ENCODE measurements at regions not wholly inside any gene's neighbourhood (a gene's known extent, or its start where the extent isn't known, plus 50 kb on each side); places are given as distances from the start of the nearest gene placed in this dataset.

DNA sequence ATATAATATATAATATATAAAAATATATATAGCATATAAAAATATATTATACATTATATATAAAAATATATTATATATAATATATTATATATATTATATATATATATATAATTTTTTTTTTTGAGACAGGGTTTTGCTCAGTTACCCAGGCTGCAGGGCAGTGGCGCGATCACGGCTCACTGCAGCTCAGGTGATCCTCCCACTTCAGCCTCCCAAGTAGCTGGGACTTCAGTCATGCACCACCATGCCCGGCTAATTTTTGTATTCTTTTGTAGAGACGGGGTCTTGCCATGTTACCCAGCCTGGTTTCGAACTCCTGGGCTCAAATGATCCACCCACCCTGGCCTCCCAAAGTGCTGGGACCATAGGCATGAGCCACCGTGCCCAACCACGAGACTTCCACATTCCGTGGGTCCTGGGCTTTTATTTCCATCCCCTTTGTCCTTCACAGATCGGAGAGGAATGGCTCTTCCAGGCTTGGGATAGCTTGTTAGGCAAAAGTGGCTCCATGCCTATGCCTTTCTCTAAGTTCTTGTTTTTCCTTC lies 62.0 kb upstream of the IER5L start:
- Histone ChIP-seq H3K36me3 (ENCODE audit: insufficient read depth) (no peaks in the 10 kb centered on the region), H3K4me1 (ENCODE audit: insufficient read depth) (no peaks in the 10 kb centered on the region), H3K4me3 (ENCODE audit: low read depth, low read length) (no peak overlapping the region), H3K27ac (ENCODE audit: low read depth) (no peak overlapping the region)
- WGBS = 86% methylated on average over 10 of the region's 10 CpGs
- DNase-seq (ENCODE audit: extremely low spot score) = no peak

DNA sequence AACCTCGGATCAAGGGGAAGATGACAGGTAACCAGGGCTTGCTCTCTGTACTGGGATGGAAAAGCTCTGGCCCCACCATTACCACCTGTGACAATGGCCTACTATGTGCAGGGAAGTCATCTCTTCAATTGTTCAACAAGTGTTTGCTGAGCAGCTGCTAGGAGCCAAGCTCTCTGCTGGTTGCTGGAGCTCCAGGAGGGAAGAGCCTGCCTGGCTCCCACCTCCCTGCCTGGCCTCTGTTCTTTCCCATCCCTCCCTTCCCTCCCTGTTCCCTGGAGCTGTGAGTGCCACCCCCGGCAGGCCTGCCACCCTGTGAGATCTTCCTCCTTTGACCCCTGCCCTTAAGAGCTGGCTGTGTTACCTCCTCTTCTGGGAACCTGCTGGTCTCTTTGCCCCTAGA lies 59.7 kb upstream of the IER5L start:
- H3K27ac ChIP-seq (ENCODE audit: low read depth) = no peak overlapping the region
- WGBS = 78% methylated on average over 2 of the region's 2 CpGs
- no peak for DNase-seq (ENCODE audit: extremely low spot score)
- H3K36me3 ChIP-seq (ENCODE audit: insufficient read depth) = no peaks in the 10 kb centered on the region
- no peak overlapping the region for H3K4me3 ChIP-seq (ENCODE audit: low read depth, low read length)
- no peaks in the 10 kb centered on the region for H3K4me1 ChIP-seq (ENCODE audit: insufficient read depth)

- DNase-seq (ENCODE audit: extremely low spot score) = no peak
- Histone ChIP-seq H3K36me3 (ENCODE audit: insufficient read depth) (no peaks in the 10 kb centered on the region), H3K27ac (ENCODE audit: low read depth) (no peak overlapping the region), H3K4me3 (ENCODE audit: low read depth, low read length) (no peak overlapping the region), H3K4me1 (ENCODE audit: insufficient read depth) (no peaks in the 10 kb centered on the region)
- WGBS = 18% methylated on average over 13 of the region's 13 CpGs
These were observed 59.1 kb upstream of the IER5L start for GRCh38 chr9:129237164-129237611.

DNA sequence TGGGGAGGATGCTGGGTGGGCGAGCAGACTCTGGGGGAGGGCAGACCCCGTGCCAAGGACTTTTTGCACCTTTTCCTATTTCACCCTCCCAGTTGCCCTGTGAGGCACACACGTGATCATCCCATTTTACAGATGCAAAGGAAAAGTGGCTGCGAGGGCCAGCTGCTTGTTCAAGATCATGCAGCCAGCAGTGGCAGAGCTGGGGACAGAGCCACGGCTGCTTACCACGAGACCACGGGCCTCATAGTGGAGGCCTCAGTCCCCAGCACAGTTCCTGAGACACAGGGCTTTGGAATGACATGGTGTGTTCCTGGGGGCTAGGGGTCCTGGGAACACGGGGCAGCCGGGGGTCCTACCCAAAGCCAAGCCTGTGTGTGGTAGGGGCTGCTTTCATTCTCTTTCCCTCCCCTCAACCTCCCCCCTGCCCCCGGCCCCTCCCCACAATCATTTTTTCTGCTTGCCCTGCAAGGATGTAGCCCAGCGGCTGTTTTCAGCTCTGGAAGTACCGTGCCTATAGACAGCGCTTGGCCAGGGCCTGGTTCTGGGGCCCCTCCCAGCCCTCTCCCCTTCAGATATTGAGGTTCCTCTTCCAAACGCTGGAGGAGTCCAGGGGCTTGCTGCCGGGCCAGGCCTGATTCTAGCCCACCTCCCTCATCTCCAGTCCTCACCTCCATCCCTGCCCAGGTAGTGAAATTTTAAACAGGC lies 58.5 kb upstream of the IER5L start:
- DNase-seq (ENCODE audit: extremely low spot score) = no peak
- Histone ChIP-seq H3K4me3 (ENCODE audit: low read depth, low read length) (no peak overlapping the region), H3K27ac (ENCODE audit: low read depth) (no peak overlapping the region), H3K36me3 (ENCODE audit: insufficient read depth) (no peaks in the 10 kb centered on the region), H3K4me1 (ENCODE audit: insufficient read depth) (no peaks in the 10 kb centered on the region)
- 64% methylated on average over 15 of the region's 15 CpGs for WGBS

DNA sequence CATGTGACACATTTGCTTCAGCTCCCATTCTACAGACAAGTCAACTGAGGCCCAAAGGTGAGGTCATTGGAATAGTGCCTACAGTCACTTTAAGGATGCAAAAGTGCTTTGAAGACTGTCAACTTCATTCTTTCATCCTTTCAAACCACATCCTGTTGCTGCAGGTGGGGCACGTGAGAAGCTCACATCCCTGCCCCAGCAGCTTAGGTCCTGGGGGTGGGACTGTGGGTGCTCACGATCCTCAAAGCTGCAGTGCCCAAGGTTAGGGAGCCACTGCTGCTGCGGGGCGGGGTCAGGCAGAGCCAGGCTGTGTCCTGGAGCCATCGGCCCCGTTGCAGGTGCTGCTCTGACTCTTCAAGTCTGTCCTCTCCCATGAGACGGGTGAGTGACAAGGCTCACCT lies 57.9 kb upstream of the IER5L start:
- Histone ChIP-seq H3K27ac (ENCODE audit: low read depth) (no peak overlapping the region), H3K36me3 (ENCODE audit: insufficient read depth) (no peaks in the 10 kb centered on the region), H3K4me3 (ENCODE audit: low read depth, low read length) (no peak overlapping the region), H3K4me1 (ENCODE audit: insufficient read depth) (no peaks in the 10 kb centered on the region)
- WGBS = 78% methylated on average over 7 of the region's 7 CpGs
- no peak for DNase-seq (ENCODE audit: extremely low spot score)

DNA sequence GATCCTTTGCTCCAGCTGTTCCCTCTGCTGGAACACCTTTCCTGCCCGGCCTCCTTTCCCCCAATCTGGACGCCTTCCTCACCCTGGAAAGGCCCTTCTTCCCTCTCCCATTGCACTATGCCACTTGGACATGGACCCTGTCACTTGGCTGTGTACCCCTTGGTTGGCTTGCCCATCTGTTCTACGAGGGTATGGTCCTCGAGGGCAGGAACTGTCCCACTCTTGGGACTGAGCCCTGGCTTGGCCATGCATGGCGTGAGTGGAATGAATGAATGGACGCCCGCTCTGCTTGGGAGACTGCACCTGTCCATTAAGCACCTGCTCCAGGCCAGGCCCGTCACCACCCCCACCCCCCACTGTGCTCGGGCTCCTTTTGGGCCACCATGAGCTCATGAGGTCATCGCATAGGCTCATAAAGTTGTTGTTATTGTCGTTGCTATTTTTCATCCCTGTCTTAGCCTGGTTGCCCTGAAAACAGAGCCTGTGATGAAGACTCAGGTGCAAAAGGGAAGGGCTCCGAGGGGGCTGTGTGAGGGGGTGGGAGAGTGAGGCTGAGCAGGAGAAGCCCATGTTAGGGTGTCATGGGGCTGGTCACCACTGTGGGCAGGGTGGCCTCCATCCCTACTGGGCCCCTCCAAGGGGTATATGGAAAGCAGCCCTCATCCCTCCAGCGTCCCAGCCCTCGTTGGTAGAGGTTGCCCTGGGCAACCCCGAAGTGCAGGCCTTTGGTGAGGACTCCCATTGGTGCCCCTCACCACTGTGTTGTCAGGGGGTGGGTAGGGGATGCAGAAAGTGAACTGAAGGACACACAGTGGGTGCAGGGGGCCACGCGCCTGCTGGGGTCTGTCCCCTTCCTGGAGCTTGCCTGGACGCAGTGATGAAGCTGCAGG lies 57.2 kb upstream of the IER5L start:
- Histone ChIP-seq H3K36me3 (ENCODE audit: insufficient read depth) (no peaks in the 10 kb centered on the region), H3K4me1 (ENCODE audit: insufficient read depth) (no peaks in the 10 kb centered on the region), H3K4me3 (ENCODE audit: low read depth, low read length) (no peak overlapping the region), H3K27ac (ENCODE audit: low read depth) (no peak overlapping the region)
- WGBS = 89% methylated on average over 18 of the region's 18 CpGs
- no peak for DNase-seq (ENCODE audit: extremely low spot score)

- Histone ChIP-seq H3K36me3 (ENCODE audit: insufficient read depth) (no peaks in the 10 kb centered on the region), H3K4me3 (ENCODE audit: low read depth, low read length) (no peak overlapping the region), H3K27ac (ENCODE audit: low read depth) (no peak overlapping the region), H3K4me1 (ENCODE audit: insufficient read depth) (no peaks in the 10 kb centered on the region)
- no peak for DNase-seq (ENCODE audit: extremely low spot score)
- WGBS = 71% methylated on average over 4 of the region's 4 CpGs
These were observed 56.4 kb upstream of the IER5L start for GRCh38 chr9:129234491-129234890.

DNA sequence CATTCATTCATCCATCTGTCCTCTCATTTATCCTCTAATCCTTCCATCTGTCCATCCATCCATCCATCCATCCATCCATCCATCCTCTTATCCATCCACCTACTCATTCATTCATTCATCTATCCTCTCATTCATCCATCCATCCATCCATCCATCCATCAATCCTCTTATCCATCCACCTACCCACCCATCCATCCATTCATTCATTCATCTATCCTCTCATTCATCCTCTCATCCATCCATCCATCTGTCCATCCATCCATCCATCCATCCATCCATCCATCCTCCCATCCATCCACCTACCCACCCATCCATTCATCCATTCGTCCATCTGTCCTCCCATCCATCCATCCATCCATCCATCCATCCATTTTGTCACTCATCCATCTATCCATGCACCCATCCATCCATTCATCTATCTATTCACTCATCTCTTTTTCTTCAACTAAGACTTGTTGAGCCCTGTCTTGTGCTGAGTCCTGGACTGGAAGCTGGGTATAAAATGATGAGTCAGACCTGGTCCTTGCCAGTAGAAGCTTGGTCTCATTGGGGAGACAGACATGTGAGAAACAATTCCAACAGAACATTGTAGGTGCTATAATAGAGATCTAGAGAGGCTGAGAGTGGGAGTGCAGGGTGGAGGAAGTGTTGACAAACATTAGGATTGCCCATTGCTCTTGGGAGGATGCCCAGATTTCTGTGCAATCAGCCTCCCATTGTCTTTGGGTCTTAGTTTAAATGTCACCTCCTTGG lies 55.0 kb upstream of the IER5L start:
- Histone ChIP-seq H3K27ac (ENCODE audit: low read depth) (no peak overlapping the region), H3K4me1 (ENCODE audit: insufficient read depth) (no peaks in the 10 kb centered on the region), H3K4me3 (ENCODE audit: low read depth, low read length) (no peak overlapping the region), H3K36me3 (ENCODE audit: insufficient read depth) (no peaks in the 10 kb centered on the region)
- WGBS = 80% methylated on average over 1 of the region's 1 CpG
- no peak for DNase-seq (ENCODE audit: extremely low spot score)

DNA sequence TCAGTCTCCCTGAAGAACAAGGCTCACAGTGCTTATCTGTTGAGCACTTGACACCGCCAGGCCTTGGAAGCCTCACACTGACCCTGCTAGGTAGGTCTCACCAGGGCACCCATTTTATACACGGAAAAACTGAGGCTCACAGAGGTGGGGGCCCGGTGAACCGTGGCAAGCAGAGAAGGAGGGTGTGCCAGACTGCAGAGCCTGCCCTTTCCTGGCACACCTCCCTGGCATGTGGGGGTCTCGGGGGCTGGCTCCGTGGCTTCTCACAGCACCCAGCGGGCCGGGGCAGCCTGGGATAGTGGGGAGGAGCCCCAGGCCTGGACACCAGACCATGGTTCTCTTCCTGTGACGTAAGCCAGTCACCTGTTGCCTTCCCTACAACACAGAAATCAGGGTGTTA lies 53.7 kb upstream of the IER5L start:
- H3K4me1 ChIP-seq (ENCODE audit: insufficient read depth) = no peaks in the 10 kb centered on the region
- H3K36me3 ChIP-seq (ENCODE audit: insufficient read depth) = no peaks in the 10 kb centered on the region
- no peak for DNase-seq (ENCODE audit: extremely low spot score)
- no peak overlapping the region for H3K4me3 ChIP-seq (ENCODE audit: low read depth, low read length)
- H3K27ac ChIP-seq (ENCODE audit: low read depth) = no peak overlapping the region
- WGBS = 90% methylated on average over 9 of the region's 9 CpGs

GRCh38 chr9:129231022-129231739 lies 53.1 kb upstream of the IER5L start:
- Histone ChIP-seq H3K36me3 (ENCODE audit: insufficient read depth) (no peaks in the 10 kb centered on the region), H3K4me3 (ENCODE audit: low read depth, low read length) (no peak overlapping the region), H3K27ac (ENCODE audit: low read depth) (no peak overlapping the region), H3K4me1 (ENCODE audit: insufficient read depth) (no peaks in the 10 kb centered on the region)
- 89% methylated on average over 25 of the region's 25 CpGs for WGBS
- no peak for DNase-seq (ENCODE audit: extremely low spot score)

- WGBS = 73% methylated on average over 2 of the region's 2 CpGs
- Histone ChIP-seq H3K4me1 (ENCODE audit: insufficient read depth) (no peaks in the 10 kb centered on the region), H3K27ac (ENCODE audit: low read depth) (no peak overlapping the region)
These were observed 52.2 kb upstream of the IER5L start for GRCh38 chr9:129230302-129230701.

More at GRCh38 chr9:129230302-129230701, 52.2 kb upstream of the IER5L start:
- Histone ChIP-seq H3K4me3 (ENCODE audit: low read depth, low read length) (no peak overlapping the region), H3K36me3 (ENCODE audit: insufficient read depth) (no peaks in the 10 kb centered on the region)
- DNase-seq (ENCODE audit: extremely low spot score) = no peak

Measured in urinary bladder (tissue), 3 donors.